ENCODE measurements at regions not wholly inside any gene's neighbourhood (a gene's known extent, or its start where the extent isn't known, plus 50 kb on each side); places are given as distances from the start of the nearest gene placed in this dataset.
"Not testable (repeated sequence)": the region's sequence is repeated elsewhere in the genome, so short reads cannot be mapped to it uniquely, and the experiment has no call there.

DNA sequence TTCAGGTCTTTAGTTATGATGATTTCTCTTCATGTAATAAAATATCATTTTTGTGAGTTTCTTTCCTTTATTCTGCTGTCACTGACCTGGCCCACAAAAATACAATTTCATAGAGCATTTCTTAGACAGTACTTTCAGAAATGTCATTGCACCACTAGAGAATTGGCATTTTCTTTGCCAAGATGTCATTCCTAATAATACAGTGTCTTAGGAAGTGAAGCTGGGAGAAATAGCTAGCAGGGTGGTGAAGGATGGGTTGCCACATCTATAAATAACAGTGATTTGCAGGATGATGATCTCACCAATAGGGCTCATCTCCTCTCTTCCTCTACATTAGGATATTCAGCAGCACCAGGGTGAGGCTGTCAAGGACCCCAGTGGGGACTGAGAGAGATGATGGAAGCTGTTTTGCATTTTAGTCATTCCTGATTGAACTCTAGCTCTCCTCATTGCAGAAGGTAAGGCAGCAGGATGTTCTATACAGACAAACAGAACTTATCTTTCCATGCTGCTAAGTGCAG lies 452.1 kb downstream of the NXPH1 start:
- H4K20me1 ChIP-seq (ENCODE audit: control insufficient read depth, extremely low read depth, insufficient read depth, low read length) = no peaks in the 10 kb centered on the region
- H3K4me2 ChIP-seq (ENCODE audit: control insufficient read depth, extremely low read depth, insufficient read depth, low read depth, low read length) = no peak overlapping the region
- H3K9ac ChIP-seq (ENCODE audit: control insufficient read depth, extremely low read depth, insufficient read depth, low read length) = no peak overlapping the region
- H3K4me1 ChIP-seq (ENCODE audit: control insufficient read depth, extremely low read depth, insufficient read depth, low read length) = no peaks in the 10 kb centered on the region
- dilution Hi-C loops (cut with MboI; ENCODE audit: extremely low pct_ligation_motif_present, low sequenced_read_pairs) = no loop called here
- no peaks in the 10 kb centered on the region for H3K79me2 ChIP-seq (ENCODE audit: control insufficient read depth, insufficient read depth, low read length)
- H3K9me3 ChIP-seq (ENCODE audit: control insufficient read depth, low read depth, low read length) = no peaks in the 10 kb centered on the region
- no peak overlapping the region for H3K4me3 ChIP-seq (ENCODE audit: control insufficient read depth in 2 of 3, extremely low read depth in 1 of 3, insufficient read depth in 2 of 3, low read depth in 1 of 3, low read length in 3 of 3)
- no peak overlapping the region for H2AFZ ChIP-seq (ENCODE audit: control insufficient read depth, low read length)
- no peak overlapping the region for H3K27ac ChIP-seq (ENCODE audit: control insufficient read depth, insufficient read depth, low read length)
- no peak for DNase-seq (ENCODE audit: low read depth, low spot score)
- no peaks in the 10 kb centered on the region for H3K36me3 ChIP-seq (ENCODE audit: control insufficient read depth in 2 of 2, extremely low read depth in 1 of 2, insufficient read depth in 2 of 2, low read length in 2 of 2)
- no peak for FAIRE-seq
- H3K9me1 ChIP-seq (ENCODE audit: control insufficient read depth, extremely low read depth, insufficient read depth, low read length) = no peaks in the 10 kb centered on the region
- no peaks in the 10 kb centered on the region for H3K27me3 ChIP-seq (ENCODE audit: control insufficient read depth, extremely low read depth, insufficient read depth, low read length)
- TF ChIP-seq, protein P1, sequence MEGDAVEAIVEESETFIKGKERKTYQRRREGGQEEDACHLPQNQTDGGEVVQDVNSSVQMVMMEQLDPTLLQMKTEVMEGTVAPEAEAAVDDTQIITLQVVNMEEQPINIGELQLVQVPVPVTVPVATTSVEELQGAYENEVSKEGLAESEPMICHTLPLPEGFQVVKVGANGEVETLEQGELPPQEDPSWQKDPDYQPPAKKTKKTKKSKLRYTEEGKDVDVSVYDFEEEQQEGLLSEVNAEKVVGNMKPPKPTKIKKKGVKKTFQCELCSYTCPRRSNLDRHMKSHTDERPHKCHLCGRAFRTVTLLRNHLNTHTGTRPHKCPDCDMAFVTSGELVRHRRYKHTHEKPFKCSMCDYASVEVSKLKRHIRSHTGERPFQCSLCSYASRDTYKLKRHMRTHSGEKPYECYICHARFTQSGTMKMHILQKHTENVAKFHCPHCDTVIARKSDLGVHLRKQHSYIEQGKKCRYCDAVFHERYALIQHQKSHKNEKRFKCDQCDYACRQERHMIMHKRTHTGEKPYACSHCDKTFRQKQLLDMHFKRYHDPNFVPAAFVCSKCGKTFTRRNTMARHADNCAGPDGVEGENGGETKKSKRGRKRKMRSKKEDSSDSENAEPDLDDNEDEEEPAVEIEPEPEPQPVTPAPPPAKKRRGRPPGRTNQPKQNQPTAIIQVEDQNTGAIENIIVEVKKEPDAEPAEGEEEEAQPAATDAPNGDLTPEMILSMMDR (optimal IDR thresholded peaks at IDR 0.05 in 1 of 3, IDR thresholded peaks at IDR 0.05 in 1 of 3, conservative IDR thresholded peaks at IDR 0.05 in 1 of 3; ENCODE audit: extremely low read depth in 1 of 3, insufficient read depth in 2 of 3, low read length in 3 of 3) = no peak
- no peak for TF ChIP-seq EZH2 (IDR thresholded peaks at IDR 0.05; ENCODE audit: low read length)

DNA sequence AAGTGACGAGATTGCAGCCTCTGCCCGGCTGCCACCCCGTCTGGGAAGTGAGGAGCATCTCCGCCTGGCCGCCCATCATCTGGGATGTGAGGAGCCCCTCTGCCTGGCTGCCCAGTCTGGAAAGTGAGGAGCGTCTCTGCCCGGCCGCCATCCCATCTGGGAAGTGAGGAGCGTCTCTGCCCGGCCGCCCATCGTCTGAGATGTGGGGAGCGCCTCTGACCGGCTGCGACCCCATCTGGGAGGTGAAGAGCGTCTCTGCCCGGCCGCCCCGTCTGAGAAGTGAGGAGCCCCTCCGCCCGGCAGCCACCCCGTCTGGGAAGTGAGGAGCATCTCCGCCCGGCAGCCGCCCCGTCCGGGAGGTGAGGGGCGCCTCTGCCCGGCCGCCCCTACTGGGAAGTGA lies 456.9 kb downstream of the NXPH1 start:
- H2AFZ ChIP-seq (ENCODE audit: control insufficient read depth, low read length); FAIRE-seq; H3K4me1 ChIP-seq (ENCODE audit: control insufficient read depth, extremely low read depth, insufficient read depth, low read length); H3K79me2 ChIP-seq (ENCODE audit: control insufficient read depth, insufficient read depth, low read length); H3K4me2 ChIP-seq (ENCODE audit: control insufficient read depth, extremely low read depth, insufficient read depth, low read depth, low read length); H3K9ac ChIP-seq (ENCODE audit: control insufficient read depth, extremely low read depth, insufficient read depth, low read length); H3K36me3 ChIP-seq (ENCODE audit: control insufficient read depth in 2 of 2, extremely low read depth in 1 of 2, insufficient read depth in 2 of 2, low read length in 2 of 2); DNase-seq (ENCODE audit: low read depth, low spot score); H3K9me3 ChIP-seq (ENCODE audit: control insufficient read depth, low read depth, low read length); H3K4me3 ChIP-seq (ENCODE audit: control insufficient read depth in 2 of 3, extremely low read depth in 1 of 3, insufficient read depth in 2 of 3, low read depth in 1 of 3, low read length in 3 of 3); H3K9me1 ChIP-seq (ENCODE audit: control insufficient read depth, extremely low read depth, insufficient read depth, low read length); H3K27ac ChIP-seq (ENCODE audit: control insufficient read depth, insufficient read depth, low read length); dilution Hi-C loops (cut with MboI; ENCODE audit: extremely low pct_ligation_motif_present, low sequenced_read_pairs); H3K27me3 ChIP-seq (ENCODE audit: control insufficient read depth, extremely low read depth, insufficient read depth, low read length); H4K20me1 ChIP-seq (ENCODE audit: control insufficient read depth, extremely low read depth, insufficient read depth, low read length): not testable (repeated sequence)

DNA sequence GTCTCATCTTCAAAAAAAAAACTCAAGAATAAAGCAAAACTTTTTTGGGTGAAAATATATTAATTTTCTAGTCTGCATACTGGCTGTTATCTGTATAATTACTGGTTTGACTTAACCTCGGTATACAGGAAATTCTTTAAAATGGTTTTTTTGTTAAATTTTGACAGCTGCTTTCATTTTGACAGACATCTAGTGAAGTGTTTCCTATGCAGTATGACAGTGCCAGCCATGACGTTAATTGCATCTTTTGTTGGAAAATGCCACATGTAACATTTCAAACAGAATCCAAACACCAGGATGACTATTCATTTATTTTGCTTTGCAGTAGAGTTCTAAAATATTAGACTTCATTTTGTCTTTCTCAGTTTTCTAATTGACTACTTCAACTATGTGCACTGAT lies 460.4 kb downstream of the NXPH1 start:
- Histone ChIP-seq H3K4me1 (ENCODE audit: control insufficient read depth, extremely low read depth, insufficient read depth, low read length) (no peaks in the 10 kb centered on the region), H3K9me3 (ENCODE audit: control insufficient read depth, low read depth, low read length) (no peaks in the 10 kb centered on the region), H3K27ac (ENCODE audit: control insufficient read depth, insufficient read depth, low read length) (no peak overlapping the region), H3K27me3 (ENCODE audit: control insufficient read depth, extremely low read depth, insufficient read depth, low read length) (no peaks in the 10 kb centered on the region), H4K20me1 (ENCODE audit: control insufficient read depth, extremely low read depth, insufficient read depth, low read length) (no peaks in the 10 kb centered on the region), H2AFZ (ENCODE audit: control insufficient read depth, low read length) (no peak overlapping the region), H3K79me2 (ENCODE audit: control insufficient read depth, insufficient read depth, low read length) (no peaks in the 10 kb centered on the region), H3K4me2 (ENCODE audit: control insufficient read depth, extremely low read depth, insufficient read depth, low read depth, low read length) (no peak overlapping the region), H3K36me3 (ENCODE audit: control insufficient read depth in 2 of 2, extremely low read depth in 1 of 2, insufficient read depth in 2 of 2, low read length in 2 of 2) (no peaks in the 10 kb centered on the region), H3K9me1 (ENCODE audit: control insufficient read depth, extremely low read depth, insufficient read depth, low read length) (no peaks in the 10 kb centered on the region), H3K4me3 (ENCODE audit: control insufficient read depth in 2 of 3, extremely low read depth in 1 of 3, insufficient read depth in 2 of 3, low read depth in 1 of 3, low read length in 3 of 3) (no peak overlapping the region), H3K9ac (ENCODE audit: control insufficient read depth, extremely low read depth, insufficient read depth, low read length) (no peak overlapping the region)
- no peak for FAIRE-seq
- no peak for DNase-seq (ENCODE audit: low read depth, low spot score)
- dilution Hi-C loops (cut with MboI; ENCODE audit: extremely low pct_ligation_motif_present, low sequenced_read_pairs) = no loop called here
- TF ChIP-seq, protein P1 (optimal IDR thresholded peaks at IDR 0.05 in 1 of 3, IDR thresholded peaks at IDR 0.05 in 1 of 3, conservative IDR thresholded peaks at IDR 0.05 in 1 of 3; ENCODE audit: extremely low read depth in 1 of 3, insufficient read depth in 2 of 3, low read length in 3 of 3) = no peak
- no peak for TF ChIP-seq EZH2 (IDR thresholded peaks at IDR 0.05; ENCODE audit: low read length)

Data from keratinocyte (primary cell).